Psoas muscle (tissue), 7 donors: ENCODE measurements at regions not wholly inside any gene's neighbourhood (a gene's known extent, or its start where the extent isn't known, plus 50 kb on each side); places are given as distances from the start of the nearest gene placed in this dataset.
"Not testable (repeated sequence)": the region's sequence is repeated elsewhere in the genome, so short reads cannot be mapped to it uniquely, and the experiment has no call there.

Experiments used
- ATAC-seq, 4 donors: fragments of 200-7000 bp; cut with Tn5 transposase; one replicate each; pipeline ENCODE4 v1.9.1; 2020; ENCODE audit warnings: moderate library complexity in 3 of 4, mild to moderate bottlenecking in 2 of 4
- DNase-seq, 2 donors: peaks; one replicate each; pipeline ENCODE4 v3.0.0-alpha.2; 2020
- H3K27ac ChIP-seq: fragments of 200-600 bp; one replicate; pipeline ENCODE4 v1.8.0; 2022
- H3K27me3 ChIP-seq, 3 donors: fragments of 200-600 bp in 1 of 3; one replicate each; pipeline versions ENCODE4 v1.6.1 to v1.8.0; 2013 to 2022; ENCODE audit warnings: low read length in 2 of 3, mild to moderate bottlenecking in 2 of 3, moderate library complexity in 1 of 3; ENCODE audit not compliant: insufficient read depth in 3 of 3
- H3K36me3 ChIP-seq, 2 donors: fragments of 200-600 bp in 1 of 2; one replicate each; pipeline versions ENCODE4 v1.6.1 to v1.8.0; 2013 to 2022; ENCODE audit warnings: low read depth in 1 of 2, mild to moderate bottlenecking in 1 of 2, moderate library complexity in 1 of 2; ENCODE audit not compliant: insufficient read depth in 1 of 2
- H3K4me1 ChIP-seq: fragments of 200-600 bp; one replicate; pipeline ENCODE4 v1.8.0; 2022
- H3K4me3 ChIP-seq: fragments of 200-600 bp; one replicate; pipeline ENCODE4 v1.8.0; 2022; ENCODE audit warnings: mild to moderate bottlenecking
- H3K9me3 ChIP-seq: fragments of 200-600 bp; one replicate; pipeline ENCODE4 v1.8.0; 2022
- WGBS, 3 donors: extraction: QIAGEN DNeasy Blood & Tissue Kit; methylation state at CpG; one replicate each; pipeline versions ENCODE4 v1.1.6 to v1.1.7; 2013; 5-methylcytosine and 5-hydroxymethylcytosine counted together
- intact Hi-C, 2 donors: fragments of 100-400 bp; cut with DNase I; formaldehyde crosslinking; loops; one replicate each; pipeline versions ENCODE4 v1.11.0 to v1.14.2; 2022
- TF ChIP-seq, protein P1 (sequence below): fragments of 200-600 bp; IDR thresholded peaks from one replicate; pipeline ENCODE4 v1.8.0; 2022; ENCODE audit warnings: antibody characterized with exemption
- donor health status: healthy with polysubstance abuse.
- donor health status: DM: no; HTN: no; CAD: no; lungs with moderate emphysema.
- donor health status: Bipolar disorder and iron deficiency.
- donor health status: healthy.
- donor health status: DM: yes; HTN: yes; CAD: no.
- donor health status: DM: no; HTN: no; CAD: no.
- donor health status: DM: yes; HTN: yes; CAD: no.

DNA sequence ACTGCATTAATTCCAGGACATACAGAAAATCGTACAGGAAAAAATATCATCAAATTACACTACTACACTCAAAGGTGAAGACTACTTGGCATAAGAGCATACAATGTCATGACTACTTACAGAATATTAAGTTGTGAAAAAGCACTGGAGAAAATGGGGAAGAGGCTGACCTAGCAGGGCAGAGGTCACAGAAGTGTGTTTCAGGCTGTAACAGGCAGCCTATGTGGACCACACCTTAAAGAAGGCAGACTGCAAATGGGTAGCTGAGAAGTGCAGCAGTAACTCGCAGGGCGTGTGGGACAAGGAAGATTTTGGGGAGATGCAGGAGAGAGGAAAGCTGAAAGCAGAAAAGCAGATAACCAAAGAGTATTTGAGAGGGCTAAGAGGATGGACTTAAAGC is 167.0 kb upstream of the PIK3R1 start:
- DNase-seq, result no peak
- Histone ChIP-seq H3K4me1 (peaks cover 6% of the 10 kb centered on the region), H3K27me3 (no peaks in the 10 kb centered on the region), H3K36me3 (no peaks in the 10 kb centered on the region), H3K4me3 (no peak overlapping the region), H3K9me3 (peaks cover 10% of the 10 kb centered on the region), H3K27ac (no peak overlapping the region)
- ATAC-seq, result no peak
- WGBS, 3 donors, result 97% methylated on average over 3 of the region's 3 CpGs
- intact Hi-C loops, result no loop called here
- TF ChIP-seq, protein P1, sequence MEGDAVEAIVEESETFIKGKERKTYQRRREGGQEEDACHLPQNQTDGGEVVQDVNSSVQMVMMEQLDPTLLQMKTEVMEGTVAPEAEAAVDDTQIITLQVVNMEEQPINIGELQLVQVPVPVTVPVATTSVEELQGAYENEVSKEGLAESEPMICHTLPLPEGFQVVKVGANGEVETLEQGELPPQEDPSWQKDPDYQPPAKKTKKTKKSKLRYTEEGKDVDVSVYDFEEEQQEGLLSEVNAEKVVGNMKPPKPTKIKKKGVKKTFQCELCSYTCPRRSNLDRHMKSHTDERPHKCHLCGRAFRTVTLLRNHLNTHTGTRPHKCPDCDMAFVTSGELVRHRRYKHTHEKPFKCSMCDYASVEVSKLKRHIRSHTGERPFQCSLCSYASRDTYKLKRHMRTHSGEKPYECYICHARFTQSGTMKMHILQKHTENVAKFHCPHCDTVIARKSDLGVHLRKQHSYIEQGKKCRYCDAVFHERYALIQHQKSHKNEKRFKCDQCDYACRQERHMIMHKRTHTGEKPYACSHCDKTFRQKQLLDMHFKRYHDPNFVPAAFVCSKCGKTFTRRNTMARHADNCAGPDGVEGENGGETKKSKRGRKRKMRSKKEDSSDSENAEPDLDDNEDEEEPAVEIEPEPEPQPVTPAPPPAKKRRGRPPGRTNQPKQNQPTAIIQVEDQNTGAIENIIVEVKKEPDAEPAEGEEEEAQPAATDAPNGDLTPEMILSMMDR, result no peak

DNA sequence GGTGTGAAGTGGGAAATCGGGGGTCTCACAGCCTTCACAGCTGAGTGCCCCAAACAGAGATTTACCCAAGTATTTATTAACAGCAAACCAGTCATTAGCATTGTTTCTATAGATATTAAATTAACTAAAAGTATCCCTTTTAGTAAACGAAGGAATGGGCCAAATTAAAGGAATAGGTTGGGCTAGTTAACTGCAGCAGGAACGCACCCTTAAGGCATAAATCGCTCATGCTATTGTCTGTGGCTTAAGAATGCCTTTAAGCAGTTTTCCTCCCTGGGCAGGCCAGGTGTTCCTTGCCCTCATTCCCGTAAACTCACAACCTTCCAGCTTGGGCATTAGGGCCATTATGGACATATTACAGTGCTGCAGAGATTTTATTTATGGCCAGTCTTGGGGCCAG is 167.5 kb upstream of the PIK3R1 start:
- H3K4me3 ChIP-seq, H3K27me3 ChIP-seq, H3K36me3 ChIP-seq, intact Hi-C loops, H3K27ac ChIP-seq, H3K4me1 ChIP-seq, DNase-seq, ATAC-seq: not testable (repeated sequence)
- 87 to 98% (median 96%) methylated on average over 5 of the region's 5 CpGs for WGBS, 3 donors
- peaks cover 10% of the 10 kb centered on the region for H3K9me3 ChIP-seq

DNA sequence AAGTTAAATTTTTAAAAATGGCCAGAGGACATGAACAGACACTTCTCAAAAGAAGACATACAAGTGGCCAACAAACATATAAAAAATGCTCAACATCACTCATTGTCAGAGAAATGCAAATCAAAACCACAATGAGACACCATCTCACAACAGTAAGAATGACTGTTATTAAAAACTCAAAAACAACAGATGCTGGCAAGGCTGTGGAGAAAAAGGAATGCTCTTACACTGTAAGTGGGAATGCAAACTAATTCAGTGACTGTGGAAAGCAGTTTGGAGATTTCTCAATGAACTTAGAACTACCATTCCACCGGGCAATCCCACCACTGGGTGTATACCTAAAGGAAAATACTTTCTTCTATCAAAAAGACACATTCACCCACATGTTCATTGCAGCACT is 168.5 kb upstream of the PIK3R1 start:
- no peaks in the 10 kb centered on the region for H3K36me3 ChIP-seq
- TF ChIP-seq, protein P1, result no peak
- no peaks in the 10 kb centered on the region for H3K27me3 ChIP-seq
- peaks cover 9% of the 10 kb centered on the region for H3K4me1 ChIP-seq
- DNase-seq (no peak), ATAC-seq (no peak)
- WGBS, 3 donors, result 87 to 94% (median 91%) methylated on average over 1 of the region's 1 CpG
- intact Hi-C loops, result no loop called here
- peak overlapping the region; percentile 71 for H3K27ac ChIP-seq
- peaks cover 10% of the 10 kb centered on the region for H3K9me3 ChIP-seq
- no peak overlapping the region for H3K4me3 ChIP-seq

DNA sequence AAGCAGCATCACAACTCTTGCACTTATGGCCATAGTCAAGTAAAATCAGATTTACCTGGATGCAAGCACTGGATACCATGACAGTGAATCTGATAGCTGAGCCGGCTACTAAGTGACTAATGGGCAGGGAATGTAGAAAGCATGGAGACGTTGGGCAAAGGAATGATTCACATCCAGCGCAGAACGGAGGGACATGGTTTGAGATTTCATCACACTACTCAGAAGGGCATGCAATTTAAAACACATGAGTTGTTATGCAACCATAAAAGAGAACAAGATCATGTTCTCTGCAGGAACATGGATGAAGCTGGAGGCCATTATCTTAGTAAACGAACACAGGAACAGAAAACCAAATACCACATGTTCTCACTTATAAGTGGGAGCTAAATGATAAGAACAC is 169.1 kb upstream of the PIK3R1 start:
- Histone ChIP-seq H3K4me3 (no peak overlapping the region), H3K27me3 (no peaks in the 10 kb centered on the region), H3K27ac (peak overlapping the region; percentile 71), H3K9me3 (peaks cover 10% of the 10 kb centered on the region), H3K36me3 (no peaks in the 10 kb centered on the region), H3K4me1 (peaks cover 9% of the 10 kb centered on the region)
- intact Hi-C loops, result no loop called here
- 27 to 31% (median 27%) methylated on average over 5 of the region's 5 CpGs for WGBS, 3 donors
- peak in 1 of 2 donors; percentile 17 for DNase-seq
- peak; percentile 97 to 98 (median 98) for ATAC-seq
- TF ChIP-seq, protein P1, result no peak

DNA sequence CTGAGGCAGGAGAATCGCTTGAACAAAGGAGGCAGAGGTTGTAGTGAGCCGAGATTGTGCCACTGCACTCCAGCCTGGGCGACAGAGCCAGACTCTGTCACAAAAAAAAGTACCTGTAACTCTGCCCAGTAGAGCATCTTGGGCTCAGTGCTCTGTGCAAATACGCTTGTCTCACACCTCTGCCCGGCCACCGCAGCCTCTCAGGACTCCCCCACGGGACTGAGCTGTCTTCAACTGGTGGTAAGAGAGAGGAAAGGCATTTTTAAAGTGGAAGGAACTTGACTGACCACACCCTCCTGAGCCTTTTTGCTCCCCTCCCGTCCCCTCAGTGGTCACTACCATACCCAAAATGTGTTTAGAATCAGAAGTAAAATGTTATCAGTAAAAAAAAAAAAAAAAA is 174.3 kb upstream of the PIK3R1 start:
- no peak for DNase-seq
- H3K36me3 ChIP-seq, result no peaks in the 10 kb centered on the region
- H3K27ac ChIP-seq, result no peak overlapping the region

More for the DNA sequence above, 174.3 kb upstream of the PIK3R1 start:
- Histone ChIP-seq H3K9me3 (no peaks in the 10 kb centered on the region), H3K4me3 (no peak overlapping the region), H3K27me3 (no peaks in the 10 kb centered on the region), H3K4me1 (peaks cover 9% of the 10 kb centered on the region)
- TF ChIP-seq, protein P1, result no peak
- 50 to 64% (median 60%) methylated on average over 8 of the region's 8 CpGs for WGBS, 3 donors
- no peak for ATAC-seq
- intact Hi-C loops, result no loop called here
